AG10803 (cell line): ENCODE measurements at regions not wholly inside any gene's neighbourhood (a gene's known extent, or its start where the extent isn't known, plus 50 kb on each side); places are given as distances from the start of the nearest gene placed in this dataset.

Experiments used
- DNase-seq: peaks from one replicate; pipeline ENCODE4 v3.0.0; 2010; ENCODE audit warnings: low read depth
- H3K4me3 ChIP-seq: 2 replicates; pipeline ENCODE4 v1.5.1; 2011; ENCODE audit warnings: mild to moderate bottlenecking, low read length, control low read depth
- TF ChIP-seq, protein P1 (sequence below): conservative IDR thresholded peaks from 2 replicates; pipeline ENCODE4 v1.5.1; 2011; ENCODE audit warnings: mild to moderate bottlenecking, low read length, control low read depth, inconsistent platforms

- peak; percentile 66 for DNase-seq
- TF ChIP-seq, protein P1, sequence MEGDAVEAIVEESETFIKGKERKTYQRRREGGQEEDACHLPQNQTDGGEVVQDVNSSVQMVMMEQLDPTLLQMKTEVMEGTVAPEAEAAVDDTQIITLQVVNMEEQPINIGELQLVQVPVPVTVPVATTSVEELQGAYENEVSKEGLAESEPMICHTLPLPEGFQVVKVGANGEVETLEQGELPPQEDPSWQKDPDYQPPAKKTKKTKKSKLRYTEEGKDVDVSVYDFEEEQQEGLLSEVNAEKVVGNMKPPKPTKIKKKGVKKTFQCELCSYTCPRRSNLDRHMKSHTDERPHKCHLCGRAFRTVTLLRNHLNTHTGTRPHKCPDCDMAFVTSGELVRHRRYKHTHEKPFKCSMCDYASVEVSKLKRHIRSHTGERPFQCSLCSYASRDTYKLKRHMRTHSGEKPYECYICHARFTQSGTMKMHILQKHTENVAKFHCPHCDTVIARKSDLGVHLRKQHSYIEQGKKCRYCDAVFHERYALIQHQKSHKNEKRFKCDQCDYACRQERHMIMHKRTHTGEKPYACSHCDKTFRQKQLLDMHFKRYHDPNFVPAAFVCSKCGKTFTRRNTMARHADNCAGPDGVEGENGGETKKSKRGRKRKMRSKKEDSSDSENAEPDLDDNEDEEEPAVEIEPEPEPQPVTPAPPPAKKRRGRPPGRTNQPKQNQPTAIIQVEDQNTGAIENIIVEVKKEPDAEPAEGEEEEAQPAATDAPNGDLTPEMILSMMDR: no peak
- H3K4me3 ChIP-seq: no peak overlapping the region
Observed at GRCh38 chr4:176949029-176949428, 156.3 kb upstream of the VEGFC start.

GRCh38 chr4:176953021-176953420 lies 160.3 kb upstream of the VEGFC start:
- H3K4me3 ChIP-seq: no peak overlapping the region
- peak; percentile 69 for DNase-seq
- TF ChIP-seq, protein P1: no peak

DNA sequence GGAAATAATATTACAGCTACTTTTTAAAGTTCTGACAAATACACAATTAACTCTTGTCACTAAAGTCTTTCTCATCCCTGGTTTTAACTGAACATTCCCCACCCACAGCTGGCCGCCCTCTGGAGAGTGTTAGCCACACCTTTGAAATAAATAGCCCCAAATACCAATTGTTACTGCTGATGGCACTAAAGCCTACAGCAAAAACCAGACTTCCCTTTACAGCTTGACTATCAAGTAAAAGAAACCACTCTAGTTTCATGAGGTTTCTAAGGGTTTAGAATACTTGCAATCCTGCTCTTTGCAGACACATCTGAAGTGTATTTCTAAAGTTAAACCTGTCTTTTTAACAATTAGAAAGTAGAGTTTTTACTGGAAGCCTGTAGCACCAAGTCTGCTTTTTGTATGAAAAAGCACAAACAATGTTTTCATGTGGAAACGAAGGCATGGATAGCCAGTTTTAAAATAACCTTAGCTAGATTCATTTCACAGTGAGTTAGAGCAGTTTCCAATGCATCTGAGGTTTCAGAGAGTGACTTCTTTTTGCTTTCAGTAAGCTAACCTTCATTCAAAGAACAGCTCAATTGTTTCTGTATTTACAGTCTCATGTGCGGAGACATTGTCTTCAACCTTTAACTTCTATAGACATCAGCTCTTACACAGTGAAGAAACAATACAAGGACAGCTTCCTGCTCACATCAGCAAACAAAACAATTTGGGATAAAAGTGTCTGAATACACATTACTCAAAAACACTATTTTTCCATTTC lies 164.8 kb upstream of the VEGFC start:
- TF ChIP-seq, protein P1: no peak
- no peak for DNase-seq

GRCh38 chr4:176959980-176960379 lies 167.3 kb upstream of the VEGFC start:
- DNase-seq: no peak
- TF ChIP-seq, protein P1: no peak
- no peak overlapping the region for H3K4me3 ChIP-seq

More for the DNA sequence above, 164.8 kb upstream of the VEGFC start:
- H3K4me3 ChIP-seq: no peak overlapping the region

- TF ChIP-seq, protein P1: no peak
- no peak for DNase-seq
- H3K4me3 ChIP-seq: no peak overlapping the region
Observed at GRCh38 chr4:176963121-176963520, 170.4 kb upstream of the VEGFC start.

DNA sequence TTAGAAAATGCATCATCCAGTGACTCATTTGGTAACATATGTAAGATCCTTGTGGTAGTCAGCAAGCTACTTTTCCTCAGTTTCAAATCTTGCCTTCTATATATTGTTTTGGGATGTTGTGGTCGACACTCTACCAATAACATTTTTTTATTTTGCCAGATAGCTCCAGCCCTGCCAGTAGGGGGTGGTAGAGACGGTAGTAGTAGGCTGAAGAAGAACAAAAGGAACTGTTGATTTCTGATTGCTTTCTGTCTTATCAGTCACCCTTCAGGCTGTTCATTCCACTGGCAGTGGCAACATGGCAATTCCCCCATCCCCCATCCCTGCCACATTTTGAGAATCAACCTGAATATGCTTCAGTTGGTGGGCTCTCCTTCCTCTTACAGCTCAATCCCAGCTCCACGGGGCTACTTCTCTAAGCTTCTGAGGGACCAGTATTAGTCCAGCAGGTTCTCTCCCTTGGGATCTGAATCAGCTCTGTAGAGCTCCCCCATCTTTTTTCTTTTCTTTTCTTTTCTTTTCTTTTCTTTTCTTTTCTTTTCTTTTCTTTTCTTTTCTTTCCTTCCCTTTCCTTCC lies 171.5 kb upstream of the VEGFC start:
- TF ChIP-seq, protein P1: peak; percentile 21
- no peak for DNase-seq
- no peak overlapping the region for H3K4me3 ChIP-seq

- DNase-seq: no peak
- TF ChIP-seq, protein P1: no peak
Observed at GRCh38 chr4:176967586-176967985, 174.9 kb upstream of the VEGFC start.

More at GRCh38 chr4:176967586-176967985, 174.9 kb upstream of the VEGFC start:
- H3K4me3 ChIP-seq: no peak overlapping the region
